Esophagus squamous epithelium (tissue), 5 donors: ENCODE measurements at regions not wholly inside any gene's neighbourhood (a gene's known extent, or its start where the extent isn't known, plus 50 kb on each side); places are given as distances from the start of the nearest gene placed in this dataset.

ENCODE experiments used
- DNase-seq: peaks from one replicate; lab custom pipeline; 2025; lab: John Stamatoyannopoulos, UW
- H3K27ac ChIP-seq, 4 donors: fragments of 200-600 bp; sonication (generic); one replicate each; pipeline ENCODE4 v1.5.1; 2016 to 2019; ENCODE audit warnings: mild to moderate bottlenecking in 1 of 4
- H3K27me3 ChIP-seq, 4 donors: fragments of 200-600 bp; sonication (generic); 1 replicate in 3 of 4; 2 replicates in 1 of 4; pipeline versions ENCODE4 v1.5.1 to v1.6.0; 2017 to 2021; ENCODE audit warnings: antibody characterized with exemption in 1 of 4
- H3K36me3 ChIP-seq, 3 donors: fragments of 200-600 bp; sonication (generic); one replicate each; pipeline ENCODE4 v1.5.1; 2016 to 2019
- H3K4me1 ChIP-seq, 3 donors: fragments of 200-600 bp; sonication (generic); one replicate each; pipeline ENCODE4 v1.5.1; 2017 to 2019
- H3K4me3 ChIP-seq, 4 donors: fragments of 200-600 bp; sonication (generic); 1 replicate in 3 of 4; 2 replicates in 1 of 4; pipeline ENCODE4 v1.5.1; 2016 to 2019; ENCODE audit warnings: mild to moderate bottlenecking in 2 of 4, moderate library complexity in 1 of 4
- H3K9me3 ChIP-seq, 3 donors: fragments of 200-600 bp; sonication (generic); one replicate each; pipeline ENCODE4 v1.5.1; 2016 to 2019
- POLR2A ChIP-seq, 4 donors: fragments of 450-650 bp; IDR thresholded peaks; one replicate each; pipeline ENCODE4 v1.6.1; 2017; ENCODE audit warnings: antibody characterized with exemption in 4 of 4, mild to moderate bottlenecking in 4 of 4, moderate library complexity in 3 of 4
- WGBS, 2 donors: methylation state at CpG; one replicate each; pipeline ENCODE4 v1.1.5; 2018; 5-methylcytosine and 5-hydroxymethylcytosine counted together
- intact Hi-C: fragments of 100-400 bp; cut with DNase I; formaldehyde crosslinking; loops from one replicate; pipeline ENCODE4 v1.15.0; 2022
- TF ChIP-seq, protein P1 (sequence below), 6 experiments: fragments of 450-650 bp in 4 of 6; fragments of 200-600 bp in 2 of 6; sonication (generic) in 2 of 6; IDR thresholded peaks; one replicate each; pipeline ENCODE4 v1.5.1; 2016 to 2019; ENCODE audit warnings: antibody characterized with exemption in 6 of 6, mild to moderate bottlenecking in 4 of 6, moderate library complexity in 4 of 6
- donor health status: DM: yes; HTN: yes; CAD: no.

DNA sequence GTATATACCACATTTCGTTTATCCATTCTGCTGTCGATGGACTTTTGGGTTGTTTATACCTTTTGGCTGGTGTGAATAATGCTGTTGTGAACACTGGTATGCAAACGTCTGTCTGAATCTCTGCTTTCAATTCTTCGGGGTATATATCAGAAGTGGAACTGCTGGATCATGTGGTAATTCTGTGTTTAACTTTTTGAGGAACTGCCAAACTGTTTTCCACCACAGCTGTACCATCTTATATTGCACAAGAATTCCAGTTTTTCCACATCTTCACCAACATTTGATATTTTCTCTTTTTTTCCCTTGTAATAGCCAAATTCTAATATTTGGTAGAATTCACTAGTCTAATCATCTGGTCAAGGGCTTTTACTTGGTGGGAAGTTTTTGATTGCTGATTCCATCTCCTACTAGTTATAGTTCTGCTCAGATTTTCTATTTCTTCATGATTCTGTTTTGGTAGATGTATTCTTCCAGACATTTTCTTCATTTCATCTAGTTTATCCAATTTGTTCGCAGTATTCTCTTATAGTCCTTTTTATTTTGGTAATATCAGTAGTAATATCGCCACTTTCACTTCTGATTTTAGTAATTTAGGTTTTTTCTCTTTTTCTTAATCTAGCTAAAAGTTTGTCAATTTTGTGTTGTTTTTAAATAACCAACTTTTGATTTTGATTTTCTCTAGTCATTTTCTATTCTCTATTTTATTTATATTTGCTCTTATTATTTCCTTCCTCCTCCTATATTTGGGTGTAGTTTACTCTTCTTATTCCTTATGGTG, 271.2 kb downstream of the ZEB1 start:
- H3K4me1 ChIP-seq: no peaks in the 10 kb centered on the region
- WGBS, 2 donors: 46 to 69% methylated on average over 6 of the region's 6 CpGs
- no peak for DNase-seq
- no peaks in the 10 kb centered on the region for H3K9me3 ChIP-seq
- H3K27me3 ChIP-seq: no peaks in the 10 kb centered on the region
- intact Hi-C loops: no loop called here
- no peak for TF ChIP-seq POLR2A (IDR thresholded peaks at IDR 0.05)
- H3K36me3 ChIP-seq: no peaks in the 10 kb centered on the region
- no peak overlapping the region for H3K27ac ChIP-seq
- no peak overlapping the region for H3K4me3 ChIP-seq

DNA sequence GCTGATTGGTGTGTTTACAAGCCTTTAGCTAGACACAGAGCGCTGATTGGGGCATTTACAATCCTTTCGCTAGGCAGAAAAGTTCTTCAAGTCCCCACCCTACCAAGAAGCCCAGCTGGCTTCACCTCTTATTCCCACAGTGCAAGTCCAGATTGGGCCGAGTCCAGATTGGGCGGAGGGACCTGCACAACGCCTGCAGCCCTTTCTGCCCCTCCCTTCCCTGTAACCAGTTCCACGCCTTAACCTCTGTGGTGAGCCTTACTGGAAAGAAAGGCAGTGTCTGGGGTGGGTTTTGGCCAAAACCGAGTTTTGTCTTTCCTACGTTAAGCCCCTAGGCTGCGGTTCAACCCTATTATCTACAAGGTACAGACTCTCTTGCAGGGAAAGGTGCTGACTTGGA, 268.7 kb downstream of the ZEB1 start:
- DNase-seq: no peak
- intact Hi-C loops: no loop called here
- Histone ChIP-seq H3K27me3 (no peaks in the 10 kb centered on the region), H3K27ac (peak overlapping the region in 1 of 4 donors; percentile 52), H3K36me3 (no peaks in the 10 kb centered on the region), H3K4me3 (no peak overlapping the region), H3K9me3 (no peaks in the 10 kb centered on the region), H3K4me1 (peaks cover 6 to 21% (median 17%) of the 10 kb centered on the region in 3 donors)
- TF ChIP-seq, protein P1, sequence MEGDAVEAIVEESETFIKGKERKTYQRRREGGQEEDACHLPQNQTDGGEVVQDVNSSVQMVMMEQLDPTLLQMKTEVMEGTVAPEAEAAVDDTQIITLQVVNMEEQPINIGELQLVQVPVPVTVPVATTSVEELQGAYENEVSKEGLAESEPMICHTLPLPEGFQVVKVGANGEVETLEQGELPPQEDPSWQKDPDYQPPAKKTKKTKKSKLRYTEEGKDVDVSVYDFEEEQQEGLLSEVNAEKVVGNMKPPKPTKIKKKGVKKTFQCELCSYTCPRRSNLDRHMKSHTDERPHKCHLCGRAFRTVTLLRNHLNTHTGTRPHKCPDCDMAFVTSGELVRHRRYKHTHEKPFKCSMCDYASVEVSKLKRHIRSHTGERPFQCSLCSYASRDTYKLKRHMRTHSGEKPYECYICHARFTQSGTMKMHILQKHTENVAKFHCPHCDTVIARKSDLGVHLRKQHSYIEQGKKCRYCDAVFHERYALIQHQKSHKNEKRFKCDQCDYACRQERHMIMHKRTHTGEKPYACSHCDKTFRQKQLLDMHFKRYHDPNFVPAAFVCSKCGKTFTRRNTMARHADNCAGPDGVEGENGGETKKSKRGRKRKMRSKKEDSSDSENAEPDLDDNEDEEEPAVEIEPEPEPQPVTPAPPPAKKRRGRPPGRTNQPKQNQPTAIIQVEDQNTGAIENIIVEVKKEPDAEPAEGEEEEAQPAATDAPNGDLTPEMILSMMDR (IDR thresholded peaks at IDR 0.05): no peak
- no peak for TF ChIP-seq POLR2A (IDR thresholded peaks at IDR 0.05)
- WGBS, 2 donors: 83 to 84% methylated on average over 7 to 9 of the region's 9 CpGs

DNA sequence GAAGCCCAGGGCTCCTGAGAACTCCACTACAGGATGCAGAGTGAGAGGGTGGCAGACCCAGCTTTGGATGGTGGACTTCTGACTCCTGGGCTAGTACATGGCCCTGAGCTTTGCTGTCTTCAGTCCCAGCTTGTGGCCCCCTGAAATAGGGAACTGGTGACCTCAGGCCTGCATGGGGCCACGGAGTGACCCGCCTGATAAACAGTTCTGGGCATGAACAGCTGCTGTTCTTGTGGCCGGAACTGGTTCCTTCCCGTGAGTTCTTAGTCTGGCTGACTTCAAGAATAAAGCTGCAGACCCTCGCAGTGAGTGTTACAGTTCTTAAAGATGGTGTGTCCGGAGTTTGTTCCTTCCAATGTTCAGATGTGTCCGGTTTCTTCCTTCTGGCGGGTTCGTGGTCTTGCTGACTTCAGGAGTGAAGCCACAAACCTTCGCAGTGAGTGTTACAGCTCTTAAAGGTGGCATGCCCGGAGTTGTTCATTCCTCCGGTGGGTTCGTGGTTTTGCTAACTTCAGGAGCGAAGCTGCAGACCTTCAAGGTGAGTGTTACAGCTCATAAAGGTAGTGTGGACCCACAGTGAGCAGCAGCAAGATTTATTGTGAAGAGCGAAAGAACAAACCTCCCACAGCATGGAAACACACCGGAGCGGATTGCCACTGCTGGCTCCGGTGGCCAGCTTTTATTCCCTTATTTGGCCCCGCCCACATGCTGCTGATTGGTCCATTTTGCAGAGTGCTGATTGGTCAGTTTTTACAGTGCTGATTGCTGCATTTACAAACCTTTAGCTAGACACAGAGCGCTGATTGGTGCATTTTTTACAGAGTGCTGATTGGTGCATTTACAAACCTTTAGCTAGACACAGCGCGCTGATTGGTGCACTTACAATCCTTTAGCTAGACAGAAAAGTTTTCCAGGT, 268.0 kb downstream of the ZEB1 start:
- Histone ChIP-seq H3K4me3 (no peak overlapping the region), H3K9me3 (no peaks in the 10 kb centered on the region), H3K27me3 (no peaks in the 10 kb centered on the region), H3K4me1 (peaks cover 13 to 28% (median 24%) of the 10 kb centered on the region in 3 donors), H3K36me3 (no peaks in the 10 kb centered on the region), H3K27ac (peak overlapping the region in 3 of 4 donors; percentile 33 to 52 (median 39))
- intact Hi-C loops: no loop called here
- no peak for DNase-seq
- TF ChIP-seq POLR2A (IDR thresholded peaks at IDR 0.05): peak in 1 of 4 donors; percentile 22
- TF ChIP-seq, protein P1 (IDR thresholded peaks at IDR 0.05): no peak
- 72 to 85% methylated on average over 19 to 20 of the region's 22 CpGs for WGBS, 2 donors

DNA sequence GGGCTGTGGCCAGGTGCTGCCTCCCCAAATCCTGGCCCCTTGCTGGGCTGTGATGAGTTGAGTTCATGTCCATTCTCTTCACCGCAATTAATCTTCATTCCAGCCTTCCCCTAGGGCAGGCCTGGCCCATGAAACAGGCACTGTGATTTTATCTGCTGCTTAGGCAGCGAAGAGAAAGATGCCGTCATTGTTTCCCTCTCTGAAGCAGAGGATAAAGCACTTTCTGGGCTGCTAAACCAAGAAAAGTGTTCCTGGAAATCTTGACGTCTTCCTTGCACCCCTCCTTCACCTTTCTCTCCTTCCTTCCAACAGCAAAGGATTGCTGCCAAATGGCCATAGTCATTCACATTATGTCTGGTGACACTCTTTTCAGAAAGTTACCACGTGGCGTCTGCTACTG, 265.9 kb downstream of the ZEB1 start:
- Histone ChIP-seq H3K4me3 (no peak overlapping the region), H3K4me1 (peaks cover 14 to 28% (median 25%) of the 10 kb centered on the region in 3 donors), H3K27me3 (no peaks in the 10 kb centered on the region), H3K9me3 (no peaks in the 10 kb centered on the region), H3K36me3 (no peaks in the 10 kb centered on the region), H3K27ac (no peak overlapping the region)
- no peak for TF ChIP-seq POLR2A (IDR thresholded peaks at IDR 0.05)
- TF ChIP-seq, protein P1 (IDR thresholded peaks at IDR 0.05): no peak
- DNase-seq: no peak
- intact Hi-C loops: no loop called here
- 72 to 86% methylated on average over 6 of the region's 6 CpGs for WGBS, 2 donors

DNA sequence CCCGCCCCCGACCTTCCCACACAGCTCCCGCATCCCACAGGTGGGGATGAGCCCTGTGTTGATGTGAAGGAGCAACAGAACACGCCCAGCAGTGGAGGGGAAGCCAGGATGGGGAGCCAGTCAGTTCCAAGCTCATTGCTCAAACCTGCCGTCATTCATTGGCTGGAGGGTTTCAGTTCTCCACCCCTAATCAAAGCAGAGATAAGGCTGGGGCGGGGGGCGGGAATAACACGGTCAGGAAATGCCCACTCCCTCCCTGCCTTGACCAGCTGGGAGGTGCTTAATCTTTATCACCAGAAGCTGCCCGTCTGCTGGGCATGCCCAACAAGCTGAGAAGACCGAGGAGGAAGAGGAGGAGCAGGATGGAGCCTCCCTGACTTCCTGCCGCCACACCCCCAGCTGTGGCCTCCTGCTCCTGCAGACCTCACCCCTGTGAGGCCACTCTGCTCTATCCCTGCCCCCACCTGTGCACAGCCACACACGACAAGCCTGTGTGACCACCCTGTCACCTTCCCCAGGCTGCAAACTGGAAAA, 265.1 kb downstream of the ZEB1 start:
- no peak for TF ChIP-seq POLR2A (IDR thresholded peaks at IDR 0.05)
- TF ChIP-seq, protein P1 (IDR thresholded peaks at IDR 0.05): no peak
- Histone ChIP-seq H3K27me3 (no peaks in the 10 kb centered on the region), H3K27ac (peak overlapping the region in 1 of 4 donors; percentile 44), H3K4me1 (peaks cover 14 to 28% (median 25%) of the 10 kb centered on the region in 3 donors), H3K36me3 (no peaks in the 10 kb centered on the region), H3K9me3 (no peaks in the 10 kb centered on the region), H3K4me3 (no peak overlapping the region)
- intact Hi-C loops: no loop called here
- 57% methylated on average over 4 of the region's 12 CpGs; no CpG with 5 or more reads in 1 of the 2 donors for WGBS, 2 donors
- no peak for DNase-seq
